ENCODE measurements at regions not wholly inside any gene's neighbourhood (a gene's known extent, or its start where the extent isn't known, plus 50 kb on each side); places are given as distances from the start of the nearest gene placed in this dataset.

GRCh38 chr2:220192994-220193753 lies 565.7 kb downstream of the SLC4A3 start:
- no peak for TF ChIP-seq TAF1 (IDR thresholded peaks at IDR 0.05; ENCODE audit: low read depth)
- no peak for TF ChIP-seq EP300 (conservative IDR thresholded peaks at IDR 0.05; ENCODE audit: poor library complexity, severe bottlenecking)
- no peak for TF ChIP-seq CTCF (IDR thresholded peaks at IDR 0.05; ENCODE audit: poor library complexity, severe bottlenecking)
- TF ChIP-seq EZH2 (IDR thresholded peaks at IDR 0.05; ENCODE audit: borderline replicate concordance, insufficient read depth, low read length, poor library complexity, severe bottlenecking), result no peak
- TF ChIP-seq REST (IDR thresholded peaks at IDR 0.05; ENCODE audit: borderline replicate concordance), result no peak
- no peak for TF ChIP-seq MXI1 (conservative IDR thresholded peaks at IDR 0.05; ENCODE audit: poor library complexity, severe bottlenecking)
